HepG2 (cell line): ENCODE measurements at regions not wholly inside any gene's neighbourhood (a gene's known extent, or its start where the extent isn't known, plus 50 kb on each side); places are given as distances from the start of the nearest gene placed in this dataset.

Experiments
- ATAC-seq: fragments of 200-7000 bp; cut with Tn5 transposase; 3 replicates; pipeline ENCODE4 v1.9.1; 2020; ENCODE audit warnings: mild to moderate bottlenecking, moderate library complexity
- BruUV-seq: library from RNA; stranded (reverse); fragments of 400-500 nt; replicated peaks from 2 replicates; lab custom pipeline; 2021; lab: Mats Ljungman, UMichigan
- CTCF ChIA-PET: fragments of 300-600 bp; formaldehyde crosslinking; extraction: SDS; loops from one replicate; lab custom pipeline; 2021; ENCODE audit warnings: low total read pairs, inconsistent platforms, low intra/inter-chr PET ratio; lab: Yijun Ruan, JAX
- POLR2A ChIA-PET: fragments of 350-600 bp; sonication (Branson Sonifier 250); formaldehyde crosslinking; loops from one replicate; lab custom pipeline; 2020; ENCODE audit warnings: antibody characterized with exemption, inconsistent platforms; lab: Yijun Ruan, JAX
- DNase-seq: peaks from one replicate; pipeline ENCODE4 v3.0.0-alpha.2; 2015; ENCODE audit warnings: low spot score
- FAIRE-seq: peaks from 3 replicates; lab custom pipeline; 2011; peaks lifted over from hg19 to GRCh38; lab: Jason Lieb, UNC
- H2AFZ ChIP-seq: one replicate; pipeline ENCODE4 v1.6.1; 2011; ENCODE audit warnings: low read length, inconsistent platforms
- H3K27ac ChIP-seq: fragments of 300-600 bp; 3 replicates; pipeline ENCODE4 v1.8.0; 2011; ENCODE audit warnings: mixed run types, mild to moderate bottlenecking, mixed read lengths, low read length, inconsistent platforms; ENCODE audit not compliant: insufficient read depth; ENCODE audit errors: extremely low read length
- H3K27me3 ChIP-seq, 2 experiments: fragments of 200-600 bp in 1 of 2; 2 replicates in 1 of 2; 3 replicates in 1 of 2; pipeline versions ENCODE4 v1.6.0 to v1.8.0; 2011; ENCODE audit warnings: low read length in 2 of 2, mild to moderate bottlenecking in 2 of 2, moderate library complexity in 2 of 2, inconsistent platforms in 1 of 2; ENCODE audit not compliant: insufficient read depth in 2 of 2, control insufficient read depth in 1 of 2
- H3K36me3 ChIP-seq, 2 experiments: fragments of 200-600 bp in 1 of 2; replicated peaks in 1 of 2; 2 replicates in 1 of 2; 3 replicates in 1 of 2; pipeline versions ENCODE4 v1.5.1 to v1.8.0; 2011; ENCODE audit warnings: low read length in 2 of 2, inconsistent platforms in 1 of 2; ENCODE audit not compliant: insufficient read depth in 2 of 2, control insufficient read depth in 1 of 2
- H3K4me1 ChIP-seq: 2 replicates; pipeline ENCODE4 v1.5.1; 2012; ENCODE audit warnings: low read length, inconsistent platforms; ENCODE audit not compliant: insufficient read depth
- H3K4me2 ChIP-seq: 2 replicates; pipeline ENCODE4 v1.6.0; 2011; ENCODE audit warnings: low read depth, low read length, inconsistent platforms
- H3K4me3 ChIP-seq, 3 experiments: fragments of 200-600 bp in 1 of 3; sonication (generic), shearing (Covaris generic) in 1 of 3; replicated peaks in 1 of 3; 2 replicates each; pipeline ENCODE4 v1.5.1; 2011 to 2016; ENCODE audit warnings: low read length in 3 of 3, inconsistent platforms in 2 of 3, low read depth in 2 of 3, mild to moderate bottlenecking in 2 of 3, control low read depth in 1 of 3, mixed read lengths in 1 of 3; ENCODE audit not compliant: insufficient read depth in 1 of 3
- H3K79me2 ChIP-seq: one replicate; pipeline ENCODE4 v1.6.1; 2011; ENCODE audit warnings: low read length, inconsistent platforms; ENCODE audit not compliant: insufficient read depth
- H3K9ac ChIP-seq: 2 replicates; pipeline ENCODE4 v1.6.0; 2011; ENCODE audit warnings: mild to moderate bottlenecking, low read depth, low read length, inconsistent platforms; ENCODE audit not compliant: insufficient read depth
- H3K9me3 ChIP-seq: 2 replicates; pipeline ENCODE4 v1.5.1; 2012; ENCODE audit warnings: mild to moderate bottlenecking, low read length
- H4K20me1 ChIP-seq: 2 replicates; pipeline ENCODE4 v1.6.0; 2011; ENCODE audit warnings: inconsistent platforms, mild to moderate bottlenecking, low read length, moderate library complexity; ENCODE audit not compliant: insufficient read depth
- DPF2 ChIP-seq: sonication (generic); formaldehyde crosslinking; IDR thresholded peaks from 2 replicates; pipeline ENCODE4 v1.4.0; 2020; ENCODE audit warnings: mild to moderate bottlenecking, low read depth, missing genetic modification reagents, borderline replicate concordance
- ELF3 ChIP-seq: IDR thresholded peaks from 2 replicates; pipeline ENCODE4 v1.6.1; 2016; ENCODE audit warnings: missing genetic modification reagents, missing compliant biosample characterization
- NFE2L2 ChIP-seq: fragments of 150-350 bp; IDR thresholded peaks from 2 replicates; pipeline ENCODE4 v1.6.1; 2014; ENCODE audit warnings: low read length
- ZNF609 ChIP-seq: sonication (generic); formaldehyde crosslinking; IDR thresholded peaks from 2 replicates; pipeline ENCODE4 v1.4.0; 2020; ENCODE audit warnings: mild to moderate bottlenecking, missing genetic modification reagents, borderline replicate concordance
- ZNF687 ChIP-seq: sonication (generic); formaldehyde crosslinking; IDR thresholded peaks from 2 replicates; pipeline ENCODE4 v1.5.1; 2020; ENCODE audit warnings: mild to moderate bottlenecking, missing genetic modification reagents, moderate library complexity
- WGBS: methylation state at CpG from one replicate; pipeline ENCODE4 v1.1.6; 2017; ENCODE audit warnings: low lambda C conversion rate; 5-methylcytosine and 5-hydroxymethylcytosine counted together
- in situ Hi-C: cut with HindIII; loops from 2 replicates; pipeline ENCODE4 v1.10.0; 2017; ENCODE audit warnings: low pct_unique_long_range_greater_than_20kb; ENCODE audit not compliant: extremely low pct_ligation_motif_present
- intact Hi-C: fragments of 100-400 bp; cut with micrococcal nuclease; formaldehyde crosslinking; loops from one replicate; pipeline ENCODE4 v1.10.0; 2022; ENCODE audit not compliant: unreplicated experiment

- no peaks in the 10 kb centered on the region for H3K27me3 ChIP-seq
- POLR2A ChIA-PET: no interaction called here
- intact Hi-C loops: no loop called here
- no peaks in the 10 kb centered on the region for H3K79me2 ChIP-seq
- WGBS: 5% methylated on average over 2 of the region's 2 CpGs
- no peaks in the 10 kb centered on the region for H4K20me1 ChIP-seq
- no peak for FAIRE-seq
- peaks cover 15% of the 10 kb centered on the region; the same call in 1 of the 2 replicates for H3K9me3 ChIP-seq
- TF ChIP-seq NFE2L2 (peak; percentile 44; the same call in 1 of the 2 replicates), ELF3 (no peak), DPF2 (no peak), ZNF687 (CRISPR knock-in tag) (no peak), ZNF609 (CRISPR knock-in tag) (no peak)
- no peak overlapping the region for H3K4me3 ChIP-seq
- ATAC-seq: no peak
- no TSS peak for BruUV-seq
- no peaks in the 10 kb centered on the region for H3K4me1 ChIP-seq
- H3K27ac ChIP-seq: no peak overlapping the region
- no peaks in the 10 kb centered on the region for H3K36me3 ChIP-seq
- H2AFZ ChIP-seq: no peak overlapping the region
- H3K9ac ChIP-seq: no peak overlapping the region
- in situ Hi-C loops: no loop called here
- no peak for DNase-seq
- no peak overlapping the region for H3K4me2 ChIP-seq
- CTCF ChIA-PET: no interaction called here
Measured at GRCh38 chr12:74169607-74170006, 368.0 kb upstream of the ATXN7L3B start.
